B cell (primary cell): ENCODE measurements at regions not wholly inside any gene's neighbourhood (a gene's known extent, or its start where the extent isn't known, plus 50 kb on each side); places are given as distances from the start of the nearest gene placed in this dataset.

Experiments
- ATAC-seq: fragments of 200-7000 bp; cut with Tn5 transposase; one replicate; pipeline ENCODE4 v1.10.0; 2021; ENCODE audit warnings: low read depth, mild to moderate bottlenecking, moderate number of reproducible peaks, moderate library complexity
- CTCF ChIA-PET: fragments of 350-600 bp; sonication (Branson Sonifier 250); formaldehyde crosslinking; loops from one replicate; lab custom pipeline; 2021; ENCODE audit warnings: antibody characterized with exemption, inconsistent platforms; lab: Charles Lee
- POLR2A ChIA-PET: fragments of 350-600 bp; sonication (Branson Sonifier 250); formaldehyde crosslinking; loops from one replicate; lab custom pipeline; 2021; ENCODE audit warnings: antibody characterized with exemption; lab: Charles Lee
- DNase-seq: peaks from one replicate; pipeline ENCODE4 v3.0.0; 2013
- H2AFZ ChIP-seq: 2 replicates; pipeline ENCODE4 v1.6.1; 2012; ENCODE audit warnings: mild to moderate bottlenecking, low read depth, low read length; ENCODE audit not compliant: insufficient read depth, poor library complexity, severe bottlenecking
- H3K27ac ChIP-seq, 2 donors: 1 replicate in 1 of 2; 2 replicates in 1 of 2; pipeline ENCODE4 v1.5.1; 2012 to 2013; ENCODE audit warnings: low read length in 2 of 2, mild to moderate bottlenecking in 2 of 2, moderate library complexity in 1 of 2
- H3K27me3 ChIP-seq, 4 experiments: fragments of 200-600 bp in 1 of 4; sonication (generic) in 1 of 4; replicated peaks in 1 of 4; 1 replicate in 2 of 4; 2 replicates in 2 of 4; pipeline versions ENCODE4 v1.6.1 to v1.7.0; 2013 to 2016; ENCODE audit warnings: low read length in 3 of 4, mild to moderate bottlenecking in 2 of 4, mixed read lengths in 1 of 4, moderate library complexity in 1 of 4; ENCODE audit not compliant: insufficient read depth in 4 of 4, control insufficient read depth in 3 of 4; ENCODE audit errors: control extremely low read depth in 1 of 4
- H3K36me3 ChIP-seq, 2 experiments: replicated peaks in 1 of 2; 1 replicate in 1 of 2; 2 replicates in 1 of 2; pipeline versions ENCODE4 v1.6.1 to v1.7.1; 2013; ENCODE audit warnings: low read length in 1 of 2; ENCODE audit not compliant: insufficient read depth in 2 of 2, control insufficient read depth in 1 of 2; ENCODE audit errors: control extremely low read depth in 1 of 2, extremely low read depth in 1 of 2
- H3K4me1 ChIP-seq, 2 donors: fragments of 200-600 bp in 1 of 2; sonication (generic) in 1 of 2; 1 replicate in 1 of 2; 2 replicates in 1 of 2; pipeline versions ENCODE4 v1.5.1 to v1.6.1; 2013 to 2017; ENCODE audit warnings: low read length in 2 of 2; ENCODE audit not compliant: control insufficient read depth in 2 of 2, insufficient read depth in 2 of 2
- H3K4me2 ChIP-seq: replicated peaks from 2 replicates; pipeline ENCODE3; 2012; ENCODE audit warnings: mild to moderate bottlenecking, low read depth, low read length; ENCODE audit not compliant: poor library complexity, severe bottlenecking
- H3K4me3 ChIP-seq, 5 experiments: fragments of 200-600 bp in 1 of 5; sonication (generic) in 1 of 5; 1 replicate in 3 of 5; 2 replicates in 2 of 5; pipeline versions ENCODE4 v1.5.1 to v1.7.0; 2011 to 2016; ENCODE audit warnings: low read length in 4 of 5, mild to moderate bottlenecking in 4 of 5, low read depth in 2 of 5, control low read depth in 1 of 5, moderate library complexity in 1 of 5; ENCODE audit not compliant: insufficient read depth in 1 of 5; ENCODE audit errors: control extremely low read depth in 1 of 5, extremely low read depth in 1 of 5
- H3K79me2 ChIP-seq: fragments of 200-600 bp; sonication (generic); one replicate; pipeline ENCODE4 v1.6.0; 2016; ENCODE audit warnings: low read length; ENCODE audit not compliant: control insufficient read depth, insufficient read depth
- H3K9ac ChIP-seq: fragments of 200-600 bp; sonication (generic); 2 replicates; pipeline ENCODE4 v1.6.1; 2017; ENCODE audit warnings: mild to moderate bottlenecking, low read length, moderate library complexity
- H3K9me3 ChIP-seq, 3 donors: one replicate each; pipeline versions ENCODE4 v1.6.1 to v1.7.1; 2013; ENCODE audit warnings: low read length in 2 of 3; ENCODE audit not compliant: control insufficient read depth in 2 of 3, insufficient read depth in 1 of 3; ENCODE audit errors: control extremely low read depth in 1 of 3
- H4K20me1 ChIP-seq: 2 replicates; pipeline ENCODE4 v1.6.0; 2012; ENCODE audit warnings: mild to moderate bottlenecking, low read length; ENCODE audit not compliant: insufficient read depth, control insufficient read depth, poor library complexity, severe bottlenecking
- H3K27ac Mint-ChIP-seq: one replicate; pipeline ENCODE4 v1.8.0; 2021; ENCODE audit warnings: mixed read lengths
- H3K27me3 Mint-ChIP-seq: one replicate; pipeline ENCODE4 v1.8.0; 2021; ENCODE audit warnings: mixed read lengths
- H3K4me1 Mint-ChIP-seq: one replicate; pipeline ENCODE4 v1.8.0; 2021; ENCODE audit warnings: mixed read lengths
- H3K4me3 Mint-ChIP-seq: one replicate; pipeline ENCODE4 v1.8.0; 2021; ENCODE audit warnings: mixed read lengths
- H3K9me3 Mint-ChIP-seq: one replicate; pipeline ENCODE4 v1.8.0; 2022; ENCODE audit warnings: mixed read lengths; ENCODE audit not compliant: insufficient read depth
- EZH2 ChIP-seq: IDR thresholded peaks from 2 replicates; pipeline ENCODE4 v1.6.1; 2012; ENCODE audit warnings: borderline replicate concordance, low read depth, mild to moderate bottlenecking, moderate library complexity, low read length; ENCODE audit not compliant: insufficient read depth, poor library complexity, severe bottlenecking
- WGBS: methylation state at CpG from one replicate; pipeline ENCODE4 v1.1.5; 2013; ENCODE audit warnings: missing lambda C conversion rate; ENCODE audit not compliant: insufficient coverage; 5-methylcytosine and 5-hydroxymethylcytosine counted together
- intact Hi-C: fragments of 100-400 bp; cut with micrococcal nuclease; formaldehyde crosslinking; loops from one replicate; pipeline ENCODE4 v1.10.0; 2022
- TF ChIP-seq, protein P1 (sequence below): fragments of 200-600 bp; IDR thresholded peaks from one replicate; pipeline ENCODE4 v1.8.0; 2022; ENCODE audit warnings: antibody characterized with exemption, mild to moderate bottlenecking

- no peaks in the 10 kb centered on the region for H3K79me2 ChIP-seq
- CTCF ChIA-PET = no interaction called here
- no peak overlapping the region for H3K27ac Mint-ChIP-seq
- no peak overlapping the region for H3K4me3 Mint-ChIP-seq
- no peak overlapping the region for H3K9ac ChIP-seq
- intact Hi-C loops = no loop called here
- H3K27ac ChIP-seq = no peak overlapping the region
- WGBS = 89% methylated on average over 1 of the region's 1 CpG
- no peaks in the 10 kb centered on the region for H3K4me1 ChIP-seq
- no peak for TF ChIP-seq EZH2
- TF ChIP-seq, protein P1, sequence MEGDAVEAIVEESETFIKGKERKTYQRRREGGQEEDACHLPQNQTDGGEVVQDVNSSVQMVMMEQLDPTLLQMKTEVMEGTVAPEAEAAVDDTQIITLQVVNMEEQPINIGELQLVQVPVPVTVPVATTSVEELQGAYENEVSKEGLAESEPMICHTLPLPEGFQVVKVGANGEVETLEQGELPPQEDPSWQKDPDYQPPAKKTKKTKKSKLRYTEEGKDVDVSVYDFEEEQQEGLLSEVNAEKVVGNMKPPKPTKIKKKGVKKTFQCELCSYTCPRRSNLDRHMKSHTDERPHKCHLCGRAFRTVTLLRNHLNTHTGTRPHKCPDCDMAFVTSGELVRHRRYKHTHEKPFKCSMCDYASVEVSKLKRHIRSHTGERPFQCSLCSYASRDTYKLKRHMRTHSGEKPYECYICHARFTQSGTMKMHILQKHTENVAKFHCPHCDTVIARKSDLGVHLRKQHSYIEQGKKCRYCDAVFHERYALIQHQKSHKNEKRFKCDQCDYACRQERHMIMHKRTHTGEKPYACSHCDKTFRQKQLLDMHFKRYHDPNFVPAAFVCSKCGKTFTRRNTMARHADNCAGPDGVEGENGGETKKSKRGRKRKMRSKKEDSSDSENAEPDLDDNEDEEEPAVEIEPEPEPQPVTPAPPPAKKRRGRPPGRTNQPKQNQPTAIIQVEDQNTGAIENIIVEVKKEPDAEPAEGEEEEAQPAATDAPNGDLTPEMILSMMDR = no peak
- H4K20me1 ChIP-seq = no peaks in the 10 kb centered on the region
- H3K27me3 ChIP-seq = no peaks in the 10 kb centered on the region
- H3K4me3 ChIP-seq = no peak overlapping the region
- H3K4me2 ChIP-seq = no peak overlapping the region
- no peak for DNase-seq
- ATAC-seq = no peak
- H3K27me3 Mint-ChIP-seq = no peaks in the 10 kb centered on the region
- H3K9me3 Mint-ChIP-seq = peaks cover 9% of the 10 kb centered on the region
- no peak overlapping the region for H2AFZ ChIP-seq
- H3K9me3 ChIP-seq = peaks cover 0 to 14% (median 0%) of the 10 kb centered on the region in 3 donors
- no peaks in the 10 kb centered on the region for H3K36me3 ChIP-seq
- POLR2A ChIA-PET = no interaction called here
- H3K4me1 Mint-ChIP-seq = no peaks in the 10 kb centered on the region
Measured at GRCh38 chr19:28142258-28142657, 1070.7 kb downstream of the UQCRFS1 start.

GRCh38 chr19:28140201-28140600 is 1072.8 kb downstream of the UQCRFS1 start:
- H4K20me1 ChIP-seq = no peaks in the 10 kb centered on the region
- Mint-ChIP-seq H3K27ac (no peak overlapping the region), H3K4me1 (no peaks in the 10 kb centered on the region), H3K9me3 (peaks cover 11% of the 10 kb centered on the region), H3K27me3 (no peaks in the 10 kb centered on the region), H3K4me3 (no peak overlapping the region)
- H3K4me1 ChIP-seq = no peaks in the 10 kb centered on the region
- H3K4me3 ChIP-seq = no peak overlapping the region
- no peaks in the 10 kb centered on the region for H3K36me3 ChIP-seq
- H3K79me2 ChIP-seq = no peaks in the 10 kb centered on the region
- no peak overlapping the region for H3K27ac ChIP-seq
- H3K4me2 ChIP-seq = no peak overlapping the region
- no peaks in the 10 kb centered on the region for H3K27me3 ChIP-seq
- ATAC-seq (no peak), DNase-seq (no peak)
- POLR2A ChIA-PET = no interaction called here
- no CpG with 5 or more reads among the region's 4 CpGs for WGBS
- no peak for TF ChIP-seq EZH2
- TF ChIP-seq, protein P1 = no peak
- CTCF ChIA-PET = no interaction called here
- no peak overlapping the region for H2AFZ ChIP-seq
- peaks cover 0 to 15% (median 3%) of the 10 kb centered on the region in 3 donors for H3K9me3 ChIP-seq
- H3K9ac ChIP-seq = no peak overlapping the region
- intact Hi-C loops = no loop called here
